ENCODE measurements at regions not wholly inside any gene's neighbourhood (a gene's known extent, or its start where the extent isn't known, plus 50 kb on each side); places are given as distances from the start of the nearest gene placed in this dataset.

DNA sequence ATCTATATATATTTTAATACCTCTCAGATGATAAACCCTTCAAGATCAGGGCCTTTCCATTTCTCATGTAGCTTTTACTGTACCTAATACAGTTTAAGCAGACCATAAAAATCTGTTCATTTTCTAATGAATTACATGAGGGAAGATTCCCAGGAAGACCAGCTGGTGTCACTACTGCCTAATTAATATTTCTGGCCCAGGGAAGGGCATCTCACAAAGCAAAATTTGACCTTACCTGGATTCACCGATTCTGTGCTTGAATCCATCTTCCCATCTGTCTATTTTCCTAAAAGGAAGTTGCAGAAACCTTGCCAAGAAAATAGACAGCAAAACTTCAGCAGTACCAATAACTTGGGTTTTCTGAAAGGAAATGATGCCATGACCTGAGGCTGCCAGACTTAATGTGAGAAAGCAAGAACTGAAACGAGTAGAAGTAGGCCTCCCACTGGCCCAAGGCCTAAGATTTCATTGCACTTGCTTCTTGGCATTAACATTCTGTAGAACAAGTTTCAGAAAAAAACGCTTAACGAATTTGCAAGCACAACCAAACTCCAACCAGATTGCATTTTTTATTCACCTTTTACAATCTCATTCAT, 83.0 kb upstream of the GLIS3 start:
- no peak for DNase-seq

DNA sequence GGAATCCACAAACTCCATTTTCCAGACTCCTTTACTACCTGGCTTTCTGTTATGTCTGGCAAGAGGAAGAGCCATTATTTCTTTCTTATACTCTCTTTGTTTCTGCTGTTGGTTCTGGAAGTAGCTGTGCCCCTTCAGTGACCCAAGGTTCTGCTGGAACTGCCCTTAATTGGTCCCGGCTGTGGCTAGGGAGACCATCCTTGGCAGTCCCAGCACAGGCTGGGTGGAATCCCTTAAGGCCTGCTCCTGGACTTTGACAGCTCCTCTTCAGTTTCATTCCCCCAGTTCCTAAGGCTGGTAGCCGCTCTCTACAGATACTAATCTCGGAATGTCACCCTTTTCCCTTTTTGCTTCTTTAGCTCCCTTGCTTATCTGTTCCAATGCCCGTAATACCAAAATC, 81.9 kb upstream of the GLIS3 start:
- no peak for DNase-seq

DNA sequence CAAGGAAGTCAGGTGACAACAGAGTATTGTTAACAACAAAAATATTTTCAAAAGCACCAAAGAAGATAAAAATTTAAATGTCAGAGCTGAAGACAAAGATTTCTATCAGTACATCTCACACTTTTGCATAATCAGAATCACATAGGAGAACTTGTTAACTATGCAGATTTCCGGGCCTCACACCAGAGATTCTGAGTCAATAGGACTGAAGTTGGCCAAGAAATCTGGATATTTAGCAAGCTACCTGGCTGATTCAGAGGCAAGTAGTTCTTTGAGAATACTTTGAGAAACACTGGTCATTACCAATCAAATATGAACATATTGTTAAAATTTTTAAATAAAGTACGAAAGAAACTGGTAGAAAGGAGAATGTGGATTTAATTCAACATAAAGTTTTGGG, 80.5 kb upstream of the GLIS3 start:
- DNase-seq = no peak

DNA sequence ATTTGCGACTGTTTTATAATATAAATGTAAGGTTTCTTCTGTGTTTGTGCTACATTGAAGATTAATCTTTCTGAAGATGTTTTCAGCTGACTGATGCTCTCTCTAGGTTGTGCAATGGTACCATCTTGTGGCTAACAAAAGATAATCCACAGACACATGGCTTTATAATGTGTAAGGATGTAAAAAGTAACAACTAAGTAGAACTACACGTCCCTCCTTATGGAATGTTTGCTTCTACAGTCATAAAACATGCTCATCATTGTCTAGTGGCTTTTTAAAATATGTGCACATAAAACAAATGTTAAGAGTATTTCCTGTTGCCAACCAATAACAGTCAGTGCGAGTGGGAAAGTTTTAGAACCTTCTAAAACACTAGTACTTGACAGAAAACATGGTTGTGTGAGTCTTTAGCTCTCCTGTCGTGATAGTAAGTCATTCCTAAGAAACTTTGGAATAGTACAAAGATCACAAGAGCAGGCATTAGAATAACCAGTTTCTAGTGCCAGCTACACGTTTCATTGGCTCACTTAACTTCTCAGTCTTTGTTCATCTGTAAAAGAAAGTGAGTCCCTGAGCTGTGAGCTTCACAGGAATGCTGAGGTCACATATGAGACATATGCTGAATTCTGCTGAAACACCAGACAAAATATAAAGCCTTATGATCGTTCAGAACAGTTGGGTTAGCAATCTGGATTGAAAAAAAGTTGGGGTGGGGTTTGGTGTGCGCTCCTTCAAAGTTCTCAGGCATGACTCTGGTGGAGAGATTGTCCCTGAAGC, 75.7 kb upstream of the GLIS3 start:
- no peak for DNase-seq

DNA sequence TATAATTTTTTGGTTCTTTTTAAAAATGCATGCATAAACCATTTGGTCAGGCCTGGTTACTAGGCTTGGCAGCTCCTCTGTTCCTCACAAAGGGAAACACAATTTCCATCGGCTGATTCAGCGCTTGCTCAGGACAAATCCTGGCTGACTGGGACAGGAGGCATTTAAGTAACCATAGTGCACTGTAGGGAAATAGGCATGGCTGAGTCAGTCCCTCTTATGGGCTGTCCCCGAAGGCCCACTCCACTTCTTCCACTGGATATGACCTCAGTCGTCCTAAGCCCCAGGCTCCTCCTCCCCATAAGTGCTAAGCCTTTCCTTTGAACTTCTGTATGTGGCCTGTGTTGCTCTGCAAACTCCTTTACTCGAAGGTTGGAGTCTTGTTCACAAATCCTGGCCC, 71.2 kb upstream of the GLIS3 start:
- DNase-seq = no peak

DNA sequence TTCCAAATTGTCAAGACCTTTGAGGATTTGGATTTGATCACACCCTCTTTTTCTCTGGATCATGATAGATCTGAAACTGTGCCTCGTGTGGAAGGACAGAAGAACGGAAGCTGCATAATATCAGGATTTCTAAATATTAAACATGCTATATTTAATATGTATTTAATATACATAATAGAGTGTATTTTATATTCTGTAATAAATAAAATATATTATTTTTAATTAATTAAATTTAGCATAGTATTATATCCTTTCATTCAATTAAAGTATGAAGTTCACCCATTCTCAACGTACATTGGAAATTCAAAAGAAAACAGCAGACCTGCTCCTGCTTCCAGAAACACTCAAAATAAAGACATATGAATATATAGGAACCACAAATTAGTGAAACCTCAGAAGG, 70.6 kb upstream of the GLIS3 start:
- no peak for DNase-seq

DNA sequence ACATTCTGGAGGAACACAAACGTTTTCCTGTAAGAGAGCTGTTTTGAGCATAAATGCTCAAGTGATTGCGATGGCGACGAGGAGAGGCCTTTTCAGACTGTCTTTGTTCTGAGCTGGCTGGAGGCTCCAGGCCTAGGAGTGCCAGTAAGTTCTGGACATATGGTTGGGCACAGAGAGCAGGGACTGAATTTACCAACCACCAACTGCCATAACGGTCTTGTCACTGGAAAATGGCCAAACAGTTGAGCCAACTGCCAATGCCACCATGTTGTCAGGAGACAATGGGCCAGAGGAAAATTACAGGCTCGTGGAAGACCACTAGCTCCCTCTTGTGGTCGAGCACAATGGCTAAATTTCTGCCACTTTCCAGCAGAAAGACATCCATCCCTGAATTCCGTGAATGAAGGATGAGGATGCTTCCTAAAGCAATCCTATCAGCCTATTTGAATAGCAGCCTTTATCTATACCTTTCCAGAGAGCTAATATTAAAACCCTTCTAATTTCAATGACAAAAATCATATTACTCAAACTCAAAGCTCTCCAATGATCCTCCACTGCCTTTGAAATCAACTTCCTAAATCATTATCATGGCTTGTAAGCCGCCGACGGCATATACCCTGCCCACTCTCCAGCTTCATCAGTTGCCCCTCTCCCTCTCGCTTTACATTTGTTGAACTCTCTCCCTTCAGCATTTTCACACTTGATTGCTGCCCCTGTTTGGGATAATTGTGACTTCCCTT, 66.9 kb upstream of the GLIS3 start:
- peak in 1 of 2 experiments; percentile 4 for DNase-seq

DNA sequence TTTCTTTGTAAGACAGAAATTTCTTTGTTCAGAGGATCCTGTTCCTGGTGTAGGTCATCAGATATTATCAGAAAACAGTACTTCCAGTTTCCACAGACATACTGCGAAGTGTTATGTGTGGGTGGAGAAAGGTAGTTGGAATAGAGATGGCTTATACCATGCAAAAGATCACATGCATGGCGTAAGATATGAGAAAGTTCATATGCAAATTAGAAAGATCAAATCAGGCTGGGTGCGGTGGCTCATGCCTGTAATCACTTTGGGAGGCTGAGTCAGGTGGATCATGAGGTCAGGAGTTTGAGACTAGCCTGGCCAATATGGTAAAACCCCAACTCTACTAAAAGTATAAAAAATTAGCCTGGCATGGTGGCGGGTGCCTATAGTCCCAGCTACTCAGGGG, 65.2 kb upstream of the GLIS3 start:
- DNase-seq = no peak

DNA sequence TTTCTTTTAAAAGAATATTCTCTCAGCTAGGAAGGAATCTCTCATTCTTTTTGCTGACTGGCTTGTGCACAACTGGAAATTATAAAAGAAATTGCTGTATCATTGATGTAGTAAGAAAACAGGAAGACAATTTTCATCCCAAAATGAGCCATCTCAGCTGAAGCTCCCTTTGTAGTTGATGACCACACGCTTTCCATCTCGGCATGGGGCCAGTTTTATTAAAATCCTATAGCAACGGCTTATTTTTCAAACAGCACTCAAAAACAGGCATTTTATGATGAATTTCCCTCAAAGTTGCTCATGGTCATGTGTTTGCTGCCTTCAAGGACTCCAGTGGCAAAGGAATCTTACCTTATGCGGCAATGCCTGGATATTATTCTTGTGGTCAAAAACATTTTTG, 62.4 kb upstream of the GLIS3 start:
- no peak for DNase-seq

DNA sequence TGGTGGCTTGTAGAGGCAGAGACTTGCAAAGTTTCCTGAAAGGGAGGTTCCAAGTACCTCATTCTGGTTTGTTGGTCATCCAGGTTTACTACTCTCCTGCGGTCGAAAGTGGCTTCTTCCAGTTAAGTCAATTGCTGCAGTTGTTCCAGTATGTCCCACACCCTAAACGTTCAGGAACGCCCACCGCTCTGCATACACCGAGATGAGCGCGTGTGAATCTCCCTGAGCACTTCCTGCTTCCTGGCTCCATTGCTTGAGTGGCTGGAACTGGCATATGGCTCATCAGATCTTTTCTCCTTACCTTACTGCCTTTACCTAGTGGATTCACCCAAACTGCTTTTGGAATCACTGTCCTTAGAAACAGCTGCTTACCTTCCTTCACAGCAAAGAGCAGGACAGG, 59.1 kb upstream of the GLIS3 start:
- no peak for DNase-seq

DNA sequence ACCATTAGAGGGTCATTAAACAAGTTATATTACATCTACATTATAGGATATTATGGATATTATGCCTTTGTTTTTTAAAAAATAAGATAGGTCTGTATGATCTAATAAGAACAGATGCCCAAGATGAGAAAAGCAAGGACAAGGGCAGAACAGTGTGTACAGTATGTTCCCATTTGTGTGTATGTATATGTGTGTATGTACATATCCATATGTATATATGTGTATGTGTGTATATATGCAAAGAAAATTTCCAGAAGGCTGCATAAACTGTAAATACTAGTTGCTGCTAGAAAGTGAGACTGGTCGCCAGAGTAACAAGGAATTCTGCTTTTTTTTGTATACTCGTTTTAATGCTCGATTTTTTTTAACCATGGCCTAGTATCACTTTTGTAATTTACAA, 58.1 kb upstream of the GLIS3 start:
- no peak for DNase-seq

DNA sequence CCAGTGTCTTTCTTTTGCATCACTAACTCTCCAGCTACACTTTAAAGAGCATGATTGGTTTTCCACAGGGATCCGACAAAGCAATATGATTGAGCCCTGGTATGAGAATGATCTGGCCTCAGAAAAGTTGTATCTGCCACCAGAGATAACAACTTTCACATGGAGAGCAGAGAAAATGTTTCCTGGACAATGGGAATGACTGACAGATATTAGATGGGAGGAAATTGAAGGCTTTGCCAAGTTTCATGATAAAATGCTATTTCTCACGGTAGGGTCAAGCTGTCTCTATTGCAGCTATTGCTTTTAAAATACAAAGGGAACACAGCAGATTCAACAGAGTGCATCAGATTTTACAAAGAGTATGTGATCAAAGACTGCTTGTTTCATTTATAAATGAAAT, 56.4 kb upstream of the GLIS3 start:
- no peak for DNase-seq

DNA sequence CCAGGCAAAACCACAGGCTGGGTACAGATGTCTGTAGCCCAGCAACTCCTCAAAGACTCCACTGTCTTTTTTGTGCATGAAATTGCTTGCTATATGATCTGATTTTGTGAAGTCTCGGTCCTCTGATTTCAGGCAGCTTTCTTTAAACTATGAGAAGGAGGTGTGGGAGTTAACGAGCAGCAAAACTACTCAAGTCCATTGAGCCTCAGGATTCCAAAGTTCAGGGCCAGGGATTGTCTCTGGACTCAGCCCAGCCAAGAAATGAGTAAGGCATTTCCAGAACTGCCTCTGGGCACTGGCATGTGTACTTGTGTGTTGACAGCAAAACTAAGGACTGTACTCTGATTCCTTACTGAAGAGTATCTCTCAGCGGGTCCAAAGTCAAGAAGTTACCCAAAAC, 53.4 kb upstream of the GLIS3 start:
- DNase-seq = no peak

DNA sequence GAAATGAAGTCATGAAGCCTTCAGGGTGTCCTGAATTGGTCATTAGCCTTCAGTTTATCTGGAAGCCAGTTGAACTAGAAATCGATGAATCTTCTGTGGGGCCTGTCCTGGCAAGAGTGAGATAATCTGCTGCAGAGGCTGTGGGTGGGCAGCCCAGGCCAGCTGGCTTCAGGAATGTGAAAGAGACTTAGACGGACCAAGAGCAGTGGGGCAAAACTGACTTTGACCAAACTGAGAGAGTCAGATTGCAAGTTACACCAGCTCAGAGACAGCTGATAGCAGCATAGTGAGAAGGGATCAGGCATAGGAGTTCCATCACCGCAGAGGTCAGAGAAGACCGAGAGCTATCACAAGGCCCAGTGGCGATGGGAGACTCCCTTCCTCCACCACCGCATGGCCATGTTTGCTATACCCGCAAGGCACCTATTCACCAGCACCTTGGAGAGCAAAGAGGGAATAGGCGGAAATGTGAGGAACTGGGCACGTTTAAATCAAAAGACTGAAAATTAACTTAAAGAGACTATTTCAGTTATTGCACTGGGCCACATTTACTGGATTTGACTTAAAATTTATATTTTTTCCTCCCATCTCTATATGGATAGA, 50.0 kb upstream of the GLIS3 start:
- no peak for DNase-seq
